Germinal center (tissue), 1 donor: ENCODE measurements at regions not wholly inside any gene's neighbourhood (a gene's known extent, or its start where the extent isn't known, plus 50 kb on each side); places are given as distances from the start of the nearest gene placed in this dataset.
"Not testable (repeated sequence)": the region's sequence is repeated elsewhere in the genome, so short reads cannot be mapped to it uniquely, and the experiment has no call there.

Experiments
- DNase-seq: peaks from one replicate; pipeline ENCODE4 v3.0.0; 2012; ENCODE audit warnings: mixed read lengths, low spot score

- DNase-seq, result no peak
Observed at GRCh38 chr6:74181471-74181870, 485.5 kb downstream of the CD109 start.

- no peak for DNase-seq
Observed at GRCh38 chr6:74177506-74177905, 481.5 kb downstream of the CD109 start.

GRCh38 chr6:74170550-74170949 lies 474.5 kb downstream of the CD109 start:
- not testable (repeated sequence) for DNase-seq

- DNase-seq, result no peak
Observed at GRCh38 chr6:74170118-74170517, 474.1 kb downstream of the CD109 start.

GRCh38 chr6:74167976-74168375 lies 472.0 kb downstream of the CD109 start:
- DNase-seq, result no peak

GRCh38 chr6:74167511-74167910 lies 471.5 kb downstream of the CD109 start:
- DNase-seq, result no peak

GRCh38 chr6:74166849-74167248 lies 470.8 kb downstream of the CD109 start:
- DNase-seq, result no peak

GRCh38 chr6:74161380-74161779 lies 465.4 kb downstream of the CD109 start:
- no peak for DNase-seq

GRCh38 chr6:74152096-74152675 lies 456.2 kb downstream of the CD109 start:
- no peak for DNase-seq

- DNase-seq, result no peak
Observed at GRCh38 chr6:74145931-74146330, 449.9 kb downstream of the CD109 start.

- no peak for DNase-seq
Observed at GRCh38 chr6:74137911-74138310, 441.9 kb downstream of the CD109 start.

GRCh38 chr6:74134327-74134726 lies 438.3 kb downstream of the CD109 start:
- no peak for DNase-seq

GRCh38 chr6:74133073-74133472 lies 437.1 kb downstream of the CD109 start:
- no peak for DNase-seq

- DNase-seq, result no peak
Observed at GRCh38 chr6:74130641-74131040, 434.6 kb downstream of the CD109 start.

GRCh38 chr6:74128536-74128935 lies 432.5 kb downstream of the CD109 start:
- no peak for DNase-seq

- DNase-seq, result no peak
Observed at GRCh38 chr6:74117113-74117512, 421.1 kb downstream of the CD109 start.

- no peak for DNase-seq
Observed at GRCh38 chr6:74115674-74116073, 419.7 kb downstream of the CD109 start.

- no peak for DNase-seq
Observed at GRCh38 chr6:74114428-74114827, 418.4 kb downstream of the CD109 start.

GRCh38 chr6:74113901-74114300 lies 417.9 kb downstream of the CD109 start:
- DNase-seq, result no peak

- no peak for DNase-seq
Observed at GRCh38 chr6:74103417-74103816, 407.4 kb downstream of the CD109 start.

GRCh38 chr6:74100719-74101287 lies 404.8 kb downstream of the CD109 start:
- no peak for DNase-seq

- no peak for DNase-seq
Observed at GRCh38 chr6:74096329-74096728, 400.3 kb downstream of the CD109 start.

GRCh38 chr6:74093361-74093760 lies 397.4 kb downstream of the CD109 start:
- DNase-seq, result no peak

GRCh38 chr6:74091794-74092157 lies 395.8 kb downstream of the CD109 start:
- DNase-seq, result no peak
